ENCODE measurements at regions not wholly inside any gene's neighbourhood (a gene's known extent, or its start where the extent isn't known, plus 50 kb on each side); places are given as distances from the start of the nearest gene placed in this dataset.

- no peak for DNase-seq (ENCODE audit: low spot score)
Measured at GRCh38 chr3:61311044-61311443, 59.8 kb upstream of the FHIT start.

- peak; percentile 20 for DNase-seq (ENCODE audit: low spot score)
Measured at GRCh38 chr3:61315871-61316270, 64.6 kb upstream of the FHIT start.

- no peak for DNase-seq (ENCODE audit: low spot score)
Measured at GRCh38 chr3:61323094-61323493, 71.8 kb upstream of the FHIT start.

GRCh38 chr3:61331929-61332552 lies 80.8 kb upstream of the FHIT start:
- DNase-seq (ENCODE audit: low spot score): no peak

- no peak for DNase-seq (ENCODE audit: low spot score)
Measured at GRCh38 chr3:61333192-61333961, 82.1 kb upstream of the FHIT start.

GRCh38 chr3:61334783-61335182 lies 83.5 kb upstream of the FHIT start:
- DNase-seq (ENCODE audit: low spot score): no peak

GRCh38 chr3:61340931-61341461 lies 89.7 kb upstream of the FHIT start:
- DNase-seq (ENCODE audit: low spot score): no peak

- no peak for DNase-seq (ENCODE audit: low spot score)
Measured at GRCh38 chr3:61343543-61343942, 92.3 kb upstream of the FHIT start.

- no peak for DNase-seq (ENCODE audit: low spot score)
Measured at GRCh38 chr3:61345020-61345419, 93.8 kb upstream of the FHIT start.

- no peak for DNase-seq (ENCODE audit: low spot score)
Measured at GRCh38 chr3:61347981-61348380, 96.7 kb upstream of the FHIT start.

- no peak for DNase-seq (ENCODE audit: low spot score)
Measured at GRCh38 chr3:61349717-61350116, 98.5 kb upstream of the FHIT start.

- DNase-seq (ENCODE audit: low spot score): no peak
Measured at GRCh38 chr3:61350782-61351309, 99.6 kb upstream of the FHIT start.

GRCh38 chr3:61352306-61352705 lies 101.1 kb upstream of the FHIT start:
- DNase-seq (ENCODE audit: low spot score): no peak

- DNase-seq (ENCODE audit: low spot score): no peak
Measured at GRCh38 chr3:61353382-61353781, 102.1 kb upstream of the FHIT start.

GRCh38 chr3:61354604-61355003 lies 103.4 kb upstream of the FHIT start:
- DNase-seq (ENCODE audit: low spot score): no peak

GRCh38 chr3:61356685-61357084 lies 105.4 kb upstream of the FHIT start:
- no peak for DNase-seq (ENCODE audit: low spot score)

GRCh38 chr3:61357902-61358301 lies 106.7 kb upstream of the FHIT start:
- no peak for DNase-seq (ENCODE audit: low spot score)

GRCh38 chr3:61358364-61358763 lies 107.1 kb upstream of the FHIT start:
- no peak for DNase-seq (ENCODE audit: low spot score)

GRCh38 chr3:61360297-61360965 lies 109.2 kb upstream of the FHIT start:
- peak; percentile 18 for DNase-seq (ENCODE audit: low spot score)

- DNase-seq (ENCODE audit: low spot score): no peak
Measured at GRCh38 chr3:61369678-61370077, 118.4 kb upstream of the FHIT start.

- DNase-seq (ENCODE audit: low spot score): peak; percentile 42
Measured at GRCh38 chr3:61371123-61371522, 119.9 kb upstream of the FHIT start.

- no peak for DNase-seq (ENCODE audit: low spot score)
Measured at GRCh38 chr3:61372723-61373122, 121.5 kb upstream of the FHIT start.

- no peak for DNase-seq (ENCODE audit: low spot score)
Measured at GRCh38 chr3:61378311-61378710, 127.1 kb upstream of the FHIT start.

Data from RKO (cell line).